NCI-H226 (cell line): ENCODE measurements at regions not wholly inside any gene's neighbourhood (a gene's known extent, or its start where the extent isn't known, plus 50 kb on each side); places are given as distances from the start of the nearest gene placed in this dataset.
A peak's percentile ranks its signal among the peaks of the same experiment; 100 is the strongest.
"Not testable (repeated sequence)": the region's sequence is repeated elsewhere in the genome, so short reads cannot be mapped to it uniquely, and the experiment has no call there.

Source experiments
- DNase-seq: peaks from one replicate; pipeline ENCODE4 v3.0.0-alpha.2; 2015

GRCh38 chr4:138656990-138657389 is 358.6 kb upstream of the NOCT start:
- DNase-seq = no peak

- DNase-seq = no peak
Observed at GRCh38 chr4:138655985-138656384, 359.6 kb upstream of the NOCT start.

- DNase-seq = no peak
Observed at GRCh38 chr4:138655286-138655685, 360.3 kb upstream of the NOCT start.

- peak; percentile 70 for DNase-seq
Observed at GRCh38 chr4:138650929-138651448, 364.6 kb upstream of the NOCT start.

- no peak for DNase-seq
Observed at GRCh38 chr4:138650495-138650894, 365.1 kb upstream of the NOCT start.

- no peak for DNase-seq
Observed at GRCh38 chr4:138647433-138647832, 368.1 kb upstream of the NOCT start.

GRCh38 chr4:138646383-138646782 is 369.2 kb upstream of the NOCT start:
- DNase-seq = no peak

- no peak for DNase-seq
Observed at GRCh38 chr4:138645289-138645688, 370.3 kb upstream of the NOCT start.

- no peak for DNase-seq
Observed at GRCh38 chr4:138644322-138644721, 371.3 kb upstream of the NOCT start.

- no peak for DNase-seq
Observed at GRCh38 chr4:138643827-138644226, 371.8 kb upstream of the NOCT start.

- no peak for DNase-seq
Observed at GRCh38 chr4:138639018-138639741, 376.4 kb upstream of the NOCT start.

GRCh38 chr4:138636781-138637180 is 378.8 kb upstream of the NOCT start:
- DNase-seq = no peak

- no peak for DNase-seq
Observed at GRCh38 chr4:138634915-138635314, 380.7 kb upstream of the NOCT start.

GRCh38 chr4:138633580-138633904 is 382.0 kb upstream of the NOCT start:
- no peak for DNase-seq

GRCh38 chr4:138632856-138633579 is 382.6 kb upstream of the NOCT start:
- no peak for DNase-seq

- no peak for DNase-seq
Observed at GRCh38 chr4:138630666-138631065, 384.9 kb upstream of the NOCT start.

- DNase-seq = no peak
Observed at GRCh38 chr4:138629669-138630068, 385.9 kb upstream of the NOCT start.

GRCh38 chr4:138627096-138627495 is 384.9 kb upstream of the SLC7A11 start:
- no peak for DNase-seq

GRCh38 chr4:138622362-138622761 is 380.2 kb upstream of the SLC7A11 start:
- not testable (repeated sequence) for DNase-seq

- peak; percentile 65 for DNase-seq
Observed at GRCh38 chr4:138616775-138617174, 374.6 kb upstream of the SLC7A11 start.

- no peak for DNase-seq
Observed at GRCh38 chr4:138614398-138615142, 372.4 kb upstream of the SLC7A11 start.

GRCh38 chr4:138612428-138612827 is 370.3 kb upstream of the SLC7A11 start:
- DNase-seq = no peak

- DNase-seq = no peak
Observed at GRCh38 chr4:138611721-138612120, 369.6 kb upstream of the SLC7A11 start.

- no peak for DNase-seq
Observed at GRCh38 chr4:138611017-138611416, 368.9 kb upstream of the SLC7A11 start.
